Erythroblast (primary cell): ENCODE measurements at regions not wholly inside any gene's neighbourhood (a gene's known extent, or its start where the extent isn't known, plus 50 kb on each side); places are given as distances from the start of the nearest gene placed in this dataset.

Experiments used
- GATA1 ChIP-seq: IDR thresholded peaks from 2 replicates; pipeline ENCODE4 v1.6.1; 2011; ENCODE audit warnings: low read depth, mild to moderate bottlenecking, control low read depth, low read length, moderate library complexity
- POLR2A ChIP-seq: IDR thresholded peaks from 2 replicates; pipeline ENCODE4 v1.6.1; 2011; ENCODE audit warnings: mild to moderate bottlenecking, low read length

DNA sequence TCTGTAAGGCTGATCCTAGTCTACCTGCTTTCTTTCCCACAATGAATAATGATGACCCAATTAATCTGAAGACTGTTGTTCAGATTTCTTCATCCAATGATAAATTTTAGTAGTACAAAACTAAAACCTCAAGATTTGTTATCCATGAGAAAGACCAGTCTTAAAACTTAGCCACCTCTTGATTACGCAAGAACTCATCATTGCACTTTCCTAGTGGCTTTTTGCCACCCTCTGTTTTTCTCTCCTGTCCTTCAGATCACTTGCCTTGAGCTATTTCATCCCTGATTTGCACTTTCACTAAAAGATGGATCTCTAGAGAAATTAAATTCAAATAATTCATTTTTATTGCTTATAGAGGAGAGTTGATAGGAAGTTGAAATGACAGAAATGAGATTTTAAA lies 142.7 kb upstream of the RBMS3 start:
- no peak for TF ChIP-seq GATA1
- no peak for TF ChIP-seq POLR2A
